ENCODE measurements at regions not wholly inside any gene's neighbourhood (a gene's known extent, or its start where the extent isn't known, plus 50 kb on each side); places are given as distances from the start of the nearest gene placed in this dataset.

- Histone ChIP-seq H3K4me3 (replicated peaks; ENCODE audit: insufficient read depth, low read length) (no peak overlapping the region), H3K27me3 (ENCODE audit: insufficient read depth, poor library complexity, severe bottlenecking) (no peaks in the 10 kb centered on the region), H3K27ac (replicated peaks) (no peak overlapping the region)
- DNase-seq (ENCODE audit: low read depth in 1 of 2, low spot score in 1 of 2) = no peak
- TF ChIP-seq SPI1 (IDR thresholded peaks at IDR 0.05; ENCODE audit: borderline replicate concordance, low read depth) (no peak), REST (IDR thresholded peaks at IDR 0.05; ENCODE audit: insufficient replicate concordance, low read depth) (no peak), GABPA (IDR thresholded peaks at IDR 0.05; ENCODE audit: low read depth) (no peak), CTCF (IDR thresholded peaks at IDR 0.05; ENCODE audit: insufficient read depth, low read length) (no peak), POLR2AphosphoS5 (IDR thresholded peaks at IDR 0.05; ENCODE audit: low read depth) (no peak)
These were observed 859.5 kb upstream of the NDST4 start for GRCh38 chr4:115972967-115973366.

- no peak for DNase-seq (ENCODE audit: low read depth in 1 of 2, low spot score in 1 of 2)
- H3K27me3 ChIP-seq (ENCODE audit: insufficient read depth, poor library complexity, severe bottlenecking) = no peaks in the 10 kb centered on the region
- TF ChIP-seq SPI1 (IDR thresholded peaks at IDR 0.05; ENCODE audit: borderline replicate concordance, low read depth) (no peak), REST (IDR thresholded peaks at IDR 0.05; ENCODE audit: insufficient replicate concordance, low read depth) (no peak), POLR2AphosphoS5 (IDR thresholded peaks at IDR 0.05; ENCODE audit: low read depth) (no peak), CTCF (IDR thresholded peaks at IDR 0.05; ENCODE audit: insufficient read depth, low read length) (no peak), GABPA (IDR thresholded peaks at IDR 0.05; ENCODE audit: low read depth) (no peak)
- no peak overlapping the region for H3K4me3 ChIP-seq (replicated peaks; ENCODE audit: insufficient read depth, low read length)
- H3K27ac ChIP-seq (replicated peaks) = no peak overlapping the region
These were observed 857.4 kb upstream of the NDST4 start for GRCh38 chr4:115970859-115971258.

GRCh38 chr4:115969756-115970155 lies 856.3 kb upstream of the NDST4 start:
- no peak for DNase-seq (ENCODE audit: low read depth in 1 of 2, low spot score in 1 of 2)
- no peaks in the 10 kb centered on the region for H3K27me3 ChIP-seq (ENCODE audit: insufficient read depth, poor library complexity, severe bottlenecking)
- no peak for TF ChIP-seq POLR2AphosphoS5 (IDR thresholded peaks at IDR 0.05; ENCODE audit: low read depth)
- H3K4me3 ChIP-seq (replicated peaks; ENCODE audit: insufficient read depth, low read length) = no peak overlapping the region
- H3K27ac ChIP-seq (replicated peaks) = no peak overlapping the region

- TF ChIP-seq SPI1 (IDR thresholded peaks at IDR 0.05; ENCODE audit: borderline replicate concordance, low read depth) (no peak), GABPA (IDR thresholded peaks at IDR 0.05; ENCODE audit: low read depth) (no peak), REST (IDR thresholded peaks at IDR 0.05; ENCODE audit: insufficient replicate concordance, low read depth) (no peak), CTCF (IDR thresholded peaks at IDR 0.05; ENCODE audit: insufficient read depth, low read length) (no peak), POLR2AphosphoS5 (IDR thresholded peaks at IDR 0.05; ENCODE audit: low read depth) (no peak)
- no peak for DNase-seq (ENCODE audit: low read depth in 1 of 2, low spot score in 1 of 2)
- no peak overlapping the region for H3K27ac ChIP-seq (replicated peaks)
- no peaks in the 10 kb centered on the region for H3K27me3 ChIP-seq (ENCODE audit: insufficient read depth, poor library complexity, severe bottlenecking)
- no peak overlapping the region for H3K4me3 ChIP-seq (replicated peaks; ENCODE audit: insufficient read depth, low read length)
These were observed 852.2 kb upstream of the NDST4 start for GRCh38 chr4:115965588-115965987.

Data from HL-60 (cell line).